Fibroblast of lung (primary cell): ENCODE measurements at regions not wholly inside any gene's neighbourhood (a gene's known extent, or its start where the extent isn't known, plus 50 kb on each side); places are given as distances from the start of the nearest gene placed in this dataset.

Source experiments
- EZH2 ChIP-seq: IDR thresholded peaks from 2 replicates; pipeline ENCODE4 v1.5.1; 2012; ENCODE audit warnings: low read length, control low read depth, mild to moderate bottlenecking; ENCODE audit errors: missing control alignments
- TF ChIP-seq, protein P1 (sequence below), 2 donors: IDR thresholded peaks in 1 of 2; conservative IDR thresholded peaks in 1 of 2; 1 replicate in 1 of 2; 2 replicates in 1 of 2; pipeline ENCODE4 v1.5.1; 2011 to 2012; ENCODE audit warnings: low read length in 2 of 2, control low read depth in 1 of 2, inconsistent platforms in 1 of 2, low read depth in 1 of 2, mild to moderate bottlenecking in 1 of 2

- TF ChIP-seq, protein P1, sequence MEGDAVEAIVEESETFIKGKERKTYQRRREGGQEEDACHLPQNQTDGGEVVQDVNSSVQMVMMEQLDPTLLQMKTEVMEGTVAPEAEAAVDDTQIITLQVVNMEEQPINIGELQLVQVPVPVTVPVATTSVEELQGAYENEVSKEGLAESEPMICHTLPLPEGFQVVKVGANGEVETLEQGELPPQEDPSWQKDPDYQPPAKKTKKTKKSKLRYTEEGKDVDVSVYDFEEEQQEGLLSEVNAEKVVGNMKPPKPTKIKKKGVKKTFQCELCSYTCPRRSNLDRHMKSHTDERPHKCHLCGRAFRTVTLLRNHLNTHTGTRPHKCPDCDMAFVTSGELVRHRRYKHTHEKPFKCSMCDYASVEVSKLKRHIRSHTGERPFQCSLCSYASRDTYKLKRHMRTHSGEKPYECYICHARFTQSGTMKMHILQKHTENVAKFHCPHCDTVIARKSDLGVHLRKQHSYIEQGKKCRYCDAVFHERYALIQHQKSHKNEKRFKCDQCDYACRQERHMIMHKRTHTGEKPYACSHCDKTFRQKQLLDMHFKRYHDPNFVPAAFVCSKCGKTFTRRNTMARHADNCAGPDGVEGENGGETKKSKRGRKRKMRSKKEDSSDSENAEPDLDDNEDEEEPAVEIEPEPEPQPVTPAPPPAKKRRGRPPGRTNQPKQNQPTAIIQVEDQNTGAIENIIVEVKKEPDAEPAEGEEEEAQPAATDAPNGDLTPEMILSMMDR (conservative IDR thresholded peaks at IDR 0.05 in 1 of 2, IDR thresholded peaks at IDR 0.05 in 1 of 2; ENCODE audit: low read depth in 1 of 2, low read length in 2 of 2): no peak
- TF ChIP-seq EZH2: no peak
Observed at GRCh38 chr5:57778501-57779091, 296.0 kb upstream of the ACTBL2 start.
